ENCODE measurements at regions not wholly inside any gene's neighbourhood (a gene's known extent, or its start where the extent isn't known, plus 50 kb on each side); places are given as distances from the start of the nearest gene placed in this dataset.

GRCh38 chr20:53880108-53880641 lies 190.2 kb downstream of the BCAS1 start:
- peaks cover 13% of the 10 kb centered on the region for H3K4me1 ChIP-seq (ENCODE audit: insufficient read depth, low read length)
- no peak overlapping the region for H3K4me3 ChIP-seq (ENCODE audit: low read length)
- no peak overlapping the region for H3K9ac ChIP-seq (ENCODE audit: low read depth, low read length)
- no peaks in the 10 kb centered on the region for H3K36me3 ChIP-seq (ENCODE audit: insufficient read depth, low read depth, low read length)
- no peak overlapping the region for H3K27ac ChIP-seq (ENCODE audit: low read length)
- H3K27me3 ChIP-seq (ENCODE audit: insufficient read depth, low read length), result no peaks in the 10 kb centered on the region
- no peaks in the 10 kb centered on the region for H3K9me3 ChIP-seq (ENCODE audit: insufficient read depth, low read depth, low read length)

- no peaks in the 10 kb centered on the region for H3K27me3 ChIP-seq (ENCODE audit: insufficient read depth, low read length)
- no peak overlapping the region for H3K27ac ChIP-seq (ENCODE audit: low read length)
- no peak overlapping the region for H3K4me3 ChIP-seq (ENCODE audit: low read length)
Observed at GRCh38 chr20:53879048-53879684, 191.2 kb downstream of the BCAS1 start.

DNA sequence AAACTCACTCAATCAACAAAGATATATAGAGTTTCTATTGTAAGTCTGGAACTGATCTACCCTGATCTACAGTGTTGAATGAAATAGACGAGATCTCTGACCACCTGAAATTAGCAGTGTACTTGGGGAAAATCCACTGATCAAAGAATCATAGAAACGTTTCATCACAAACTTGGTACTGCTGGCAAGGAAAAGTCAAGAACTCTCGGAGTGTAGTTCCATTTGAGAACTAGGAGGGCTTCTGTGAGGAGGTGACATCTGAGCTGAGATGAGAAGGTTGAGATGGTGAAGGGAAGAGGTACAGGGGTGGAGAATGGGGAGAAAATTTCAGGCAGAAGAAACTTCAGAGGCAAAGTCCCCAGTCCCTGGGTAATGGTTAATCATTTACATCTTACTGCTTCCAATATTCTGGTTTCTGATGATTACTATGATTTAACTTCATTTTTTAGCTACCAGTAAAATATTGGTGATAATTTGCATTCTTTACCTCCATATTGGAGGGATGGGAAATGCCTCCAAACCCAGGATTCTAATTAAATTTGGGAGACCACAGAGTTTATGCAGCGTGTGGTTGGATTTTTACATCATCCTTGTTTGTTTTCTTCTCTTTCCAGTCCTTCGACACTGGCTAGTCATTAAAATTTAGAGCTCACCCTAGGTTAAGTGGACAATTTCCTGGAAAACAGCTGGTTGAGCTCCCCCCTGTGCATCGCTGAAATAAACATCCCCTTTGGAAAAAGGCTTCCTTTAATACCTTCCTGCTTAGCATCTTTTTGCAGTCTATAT lies 191.9 kb downstream of the BCAS1 start:
- no peak overlapping the region for H3K27ac ChIP-seq (ENCODE audit: low read length)
- no peaks in the 10 kb centered on the region for H3K36me3 ChIP-seq (ENCODE audit: insufficient read depth, low read depth, low read length)
- H3K4me3 ChIP-seq (ENCODE audit: low read length), result no peak overlapping the region
- no peak overlapping the region for H3K9ac ChIP-seq (ENCODE audit: low read depth, low read length)
- H3K4me1 ChIP-seq (ENCODE audit: insufficient read depth, low read length), result peaks cover 3% of the 10 kb centered on the region; the same call in 1 of the 2 replicates
- no peaks in the 10 kb centered on the region for H3K9me3 ChIP-seq (ENCODE audit: insufficient read depth, low read depth, low read length)
- no peaks in the 10 kb centered on the region for H3K27me3 ChIP-seq (ENCODE audit: insufficient read depth, low read length)

More at GRCh38 chr20:53879048-53879684, 191.2 kb downstream of the BCAS1 start:
- no peak overlapping the region for H3K9ac ChIP-seq (ENCODE audit: low read depth, low read length)
- no peaks in the 10 kb centered on the region for H3K36me3 ChIP-seq (ENCODE audit: insufficient read depth, low read depth, low read length)
- H3K9me3 ChIP-seq (ENCODE audit: insufficient read depth, low read depth, low read length), result no peaks in the 10 kb centered on the region
- peaks cover 3% of the 10 kb centered on the region; the same call in 1 of the 2 replicates for H3K4me1 ChIP-seq (ENCODE audit: insufficient read depth, low read length)

DNA sequence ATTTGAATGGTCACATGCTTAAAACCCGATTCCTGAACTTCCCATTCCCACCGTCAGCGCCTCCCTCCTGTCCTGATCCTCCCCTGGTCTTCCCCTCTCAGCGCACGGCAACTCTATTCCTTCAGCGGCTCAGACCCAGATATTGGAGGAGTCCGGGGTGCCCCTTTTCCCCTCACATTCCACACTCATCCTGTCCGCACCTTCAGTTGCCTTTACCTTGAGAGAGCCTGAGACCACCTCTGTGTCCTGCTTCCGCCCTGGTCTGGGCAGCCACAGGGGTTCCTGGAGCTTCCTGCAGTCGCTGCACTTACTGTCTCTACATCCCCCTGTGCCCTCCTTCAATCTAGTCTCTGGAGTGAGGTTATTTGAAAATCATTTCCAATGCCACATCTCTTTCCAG lies 193.4 kb downstream of the BCAS1 start:
- H3K36me3 ChIP-seq (ENCODE audit: insufficient read depth, low read depth, low read length), result no peaks in the 10 kb centered on the region
- peaks cover 17% of the 10 kb centered on the region; the same call in 1 of the 2 replicates for H3K4me1 ChIP-seq (ENCODE audit: insufficient read depth, low read length)
- H3K27me3 ChIP-seq (ENCODE audit: insufficient read depth, low read length), result no peaks in the 10 kb centered on the region
- H3K9me3 ChIP-seq (ENCODE audit: insufficient read depth, low read depth, low read length), result no peaks in the 10 kb centered on the region
- H3K27ac ChIP-seq (ENCODE audit: low read length), result no peak overlapping the region
- H3K4me3 ChIP-seq (ENCODE audit: low read length), result no peak overlapping the region
- H3K9ac ChIP-seq (ENCODE audit: low read depth, low read length), result no peak overlapping the region

DNA sequence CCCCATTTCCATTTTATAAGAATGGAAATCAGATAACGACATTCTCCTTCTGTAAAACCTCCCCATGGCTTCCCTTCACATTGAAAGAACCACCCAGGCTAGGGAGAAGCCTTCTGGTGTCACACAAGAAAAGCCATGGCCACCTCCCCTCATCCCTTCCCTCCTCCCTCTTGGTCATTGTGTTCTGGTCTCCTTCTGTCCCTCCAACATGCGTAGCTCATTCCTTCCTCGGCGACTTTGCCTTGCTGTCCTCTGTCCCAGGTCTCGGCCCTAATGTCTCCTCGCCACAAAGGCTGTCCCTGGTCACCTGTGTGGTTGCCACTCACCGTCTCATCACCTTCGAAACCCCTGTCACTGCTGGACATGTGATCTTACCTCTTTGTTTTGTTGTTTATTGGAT lies 193.9 kb downstream of the BCAS1 start:
- H3K4me1 ChIP-seq (ENCODE audit: insufficient read depth, low read length), result peaks cover 22% of the 10 kb centered on the region
- H3K27me3 ChIP-seq (ENCODE audit: insufficient read depth, low read length), result no peaks in the 10 kb centered on the region
- H3K4me3 ChIP-seq (ENCODE audit: low read length), result no peak overlapping the region
- H3K36me3 ChIP-seq (ENCODE audit: insufficient read depth, low read depth, low read length), result no peaks in the 10 kb centered on the region
- no peak overlapping the region for H3K9ac ChIP-seq (ENCODE audit: low read depth, low read length)
- no peak overlapping the region for H3K27ac ChIP-seq (ENCODE audit: low read length)
- H3K9me3 ChIP-seq (ENCODE audit: insufficient read depth, low read depth, low read length), result no peaks in the 10 kb centered on the region

DNA sequence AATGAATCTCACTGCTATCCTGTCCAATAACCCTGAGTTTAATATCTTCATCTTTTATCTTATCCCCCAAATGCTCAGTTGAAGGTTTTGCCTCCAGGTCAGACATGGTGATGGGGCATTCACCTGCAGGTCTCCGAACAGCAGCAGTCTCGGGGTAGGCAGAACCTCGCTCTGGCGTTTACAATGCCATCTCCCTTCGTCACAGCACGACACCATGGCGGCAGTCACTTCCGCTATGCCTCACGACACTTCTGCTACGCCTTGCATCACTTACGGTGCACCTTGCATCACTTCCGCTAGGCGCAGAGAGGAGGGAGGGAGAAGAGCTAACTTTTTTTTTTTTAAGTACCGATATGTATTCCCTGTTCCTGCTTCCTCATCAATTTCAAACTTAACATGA lies 194.9 kb downstream of the BCAS1 start:
- Histone ChIP-seq H3K27ac (ENCODE audit: low read length) (no peak overlapping the region), H3K4me1 (ENCODE audit: insufficient read depth, low read length) (peaks cover 22% of the 10 kb centered on the region), H3K27me3 (ENCODE audit: insufficient read depth, low read length) (no peaks in the 10 kb centered on the region), H3K9ac (ENCODE audit: low read depth, low read length) (no peak overlapping the region), H3K4me3 (ENCODE audit: low read length) (no peak overlapping the region), H3K9me3 (ENCODE audit: insufficient read depth, low read depth, low read length) (no peaks in the 10 kb centered on the region), H3K36me3 (ENCODE audit: insufficient read depth, low read depth, low read length) (no peaks in the 10 kb centered on the region)

- H3K27ac ChIP-seq (ENCODE audit: low read length), result no peak overlapping the region
- no peaks in the 10 kb centered on the region for H3K36me3 ChIP-seq (ENCODE audit: insufficient read depth, low read depth, low read length)
- H3K27me3 ChIP-seq (ENCODE audit: insufficient read depth, low read length), result no peaks in the 10 kb centered on the region
- peaks cover 22% of the 10 kb centered on the region for H3K4me1 ChIP-seq (ENCODE audit: insufficient read depth, low read length)
- no peak overlapping the region for H3K4me3 ChIP-seq (ENCODE audit: low read length)
- no peaks in the 10 kb centered on the region for H3K9me3 ChIP-seq (ENCODE audit: insufficient read depth, low read depth, low read length)
- H3K9ac ChIP-seq (ENCODE audit: low read depth, low read length), result no peak overlapping the region
Observed at GRCh38 chr20:53874706-53875105, 195.7 kb downstream of the BCAS1 start.

DNA sequence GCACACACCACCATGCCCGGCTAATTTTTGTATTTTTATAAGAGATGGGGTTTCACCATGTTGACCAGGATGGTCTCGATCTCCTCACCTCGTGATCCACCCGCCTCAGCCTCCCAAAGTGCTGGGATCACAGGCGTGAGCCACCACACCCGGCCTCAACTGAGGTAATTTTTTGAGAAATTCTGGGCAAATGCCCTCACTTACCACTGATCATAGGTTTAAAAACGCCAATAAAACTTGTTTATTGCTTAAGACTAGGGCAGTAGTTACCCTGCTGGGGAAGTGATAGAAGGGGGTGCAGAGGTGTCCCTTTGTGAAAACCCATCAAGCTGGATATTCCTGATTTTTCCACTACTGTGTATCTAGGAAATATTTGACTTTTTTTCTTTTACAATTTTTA lies 196.3 kb downstream of the BCAS1 start:
- Histone ChIP-seq H3K9me3 (ENCODE audit: insufficient read depth, low read depth, low read length) (no peaks in the 10 kb centered on the region), H3K27me3 (ENCODE audit: insufficient read depth, low read length) (no peaks in the 10 kb centered on the region), H3K4me1 (ENCODE audit: insufficient read depth, low read length) (peaks cover 26% of the 10 kb centered on the region), H3K36me3 (ENCODE audit: insufficient read depth, low read depth, low read length) (no peaks in the 10 kb centered on the region), H3K27ac (ENCODE audit: low read length) (no peak overlapping the region), H3K9ac (ENCODE audit: low read depth, low read length) (no peak overlapping the region), H3K4me3 (ENCODE audit: low read length) (no peak overlapping the region)

DNA sequence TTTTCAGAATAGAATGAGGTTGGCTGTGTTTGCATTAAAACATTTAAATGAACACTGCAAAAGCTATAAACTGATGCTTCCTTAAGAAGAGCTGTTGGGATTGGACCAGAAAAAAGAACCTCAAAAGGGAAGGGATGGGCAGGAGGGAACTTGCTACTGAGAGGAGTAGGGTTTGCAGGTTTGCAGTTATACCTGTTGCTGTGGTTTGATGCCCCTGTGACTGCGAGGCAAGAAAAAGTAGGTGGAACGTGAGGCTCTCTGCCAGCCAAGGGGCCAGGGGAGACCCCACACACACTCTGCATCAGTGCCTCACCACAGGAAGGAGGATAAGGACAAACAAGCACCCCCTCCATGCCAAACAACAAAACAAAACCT lies 197.2 kb downstream of the BCAS1 start:
- Histone ChIP-seq H3K4me1 (ENCODE audit: insufficient read depth, low read length) (peaks cover 26% of the 10 kb centered on the region), H3K4me3 (ENCODE audit: low read length) (no peak overlapping the region), H3K36me3 (ENCODE audit: insufficient read depth, low read depth, low read length) (no peaks in the 10 kb centered on the region), H3K9me3 (ENCODE audit: insufficient read depth, low read depth, low read length) (no peaks in the 10 kb centered on the region), H3K27me3 (ENCODE audit: insufficient read depth, low read length) (no peaks in the 10 kb centered on the region), H3K27ac (ENCODE audit: low read length) (no peak overlapping the region), H3K9ac (ENCODE audit: low read depth, low read length) (peak overlapping the region; percentile 26; the same call in 1 of the 2 replicates)

DNA sequence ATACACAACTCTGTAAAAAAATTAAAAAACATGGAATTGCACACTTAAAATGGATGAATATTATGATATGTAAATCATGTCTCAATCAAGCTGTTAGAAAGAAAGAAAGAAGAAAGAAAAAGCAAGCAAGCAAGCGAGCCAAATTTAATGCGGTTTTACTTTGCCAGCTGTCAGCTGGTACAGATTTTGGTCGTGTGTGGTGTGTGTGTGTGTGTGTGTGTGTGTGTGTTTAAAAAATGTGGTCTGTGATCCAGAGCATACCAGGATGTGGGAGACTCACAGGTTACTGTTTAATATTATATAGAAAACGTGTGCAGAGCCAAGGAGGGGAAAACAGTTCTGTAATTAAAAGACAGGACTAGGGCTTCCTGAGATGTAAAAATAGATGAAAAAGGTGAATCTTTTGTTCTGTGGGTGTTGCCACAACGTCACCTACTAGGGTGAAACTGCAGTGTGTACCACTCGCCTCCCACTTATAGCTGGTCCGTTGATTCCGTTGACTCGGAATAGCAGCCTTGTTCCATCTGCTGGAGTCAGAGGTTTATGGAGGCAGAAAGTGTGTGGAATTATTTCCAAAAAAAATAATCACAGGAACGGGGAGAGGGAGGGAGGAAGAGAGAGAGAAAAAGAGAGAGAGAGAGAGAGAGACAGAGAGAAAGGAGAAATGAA lies 197.7 kb downstream of the BCAS1 start:
- Histone ChIP-seq H3K4me1 (ENCODE audit: insufficient read depth, low read length) (peaks cover 31% of the 10 kb centered on the region), H3K9ac (ENCODE audit: low read depth, low read length) (peak overlapping the region; percentile 26; the same call in 1 of the 2 replicates), H3K27ac (ENCODE audit: low read length) (no peak overlapping the region)

GRCh38 chr20:53872081-53872541 lies 198.3 kb downstream of the BCAS1 start:
- no peak overlapping the region for H3K4me3 ChIP-seq (ENCODE audit: low read length)
- H3K27me3 ChIP-seq (ENCODE audit: insufficient read depth, low read length), result no peaks in the 10 kb centered on the region
- H3K4me1 ChIP-seq (ENCODE audit: insufficient read depth, low read length), result peaks cover 37% of the 10 kb centered on the region
- no peaks in the 10 kb centered on the region for H3K36me3 ChIP-seq (ENCODE audit: insufficient read depth, low read depth, low read length)
- H3K9me3 ChIP-seq (ENCODE audit: insufficient read depth, low read depth, low read length), result no peaks in the 10 kb centered on the region
- no peak overlapping the region for H3K27ac ChIP-seq (ENCODE audit: low read length)
- peak overlapping the region; percentile 26; the same call in 1 of the 2 replicates for H3K9ac ChIP-seq (ENCODE audit: low read depth, low read length)

More for the DNA sequence above, 197.7 kb downstream of the BCAS1 start:
- Histone ChIP-seq H3K27me3 (ENCODE audit: insufficient read depth, low read length) (no peaks in the 10 kb centered on the region), H3K36me3 (ENCODE audit: insufficient read depth, low read depth, low read length) (no peaks in the 10 kb centered on the region), H3K4me3 (ENCODE audit: low read length) (no peak overlapping the region), H3K9me3 (ENCODE audit: insufficient read depth, low read depth, low read length) (no peaks in the 10 kb centered on the region)

All from iPS-20b (cell line).